Heart left ventricle (tissue), 13 donors: ENCODE measurements at regions not wholly inside any gene's neighbourhood (a gene's known extent, or its start where the extent isn't known, plus 50 kb on each side); places are given as distances from the start of the nearest gene placed in this dataset.

ENCODE experiments used
- POLR2A ChIP-seq, 2 donors: fragments of 450-650 bp; IDR thresholded peaks; one replicate each; pipeline ENCODE4 v1.6.1; 2017; ENCODE audit warnings: antibody characterized with exemption in 2 of 2, mild to moderate bottlenecking in 2 of 2, moderate library complexity in 2 of 2
- TF ChIP-seq, protein P1 (sequence below), 12 donors: fragments of 200-600 bp; sonication (generic) in 4 of 12; IDR thresholded peaks; one replicate each; pipeline versions ENCODE4 v1.5.0 to v1.8.0; 2018 to 2022; ENCODE audit warnings: antibody characterized with exemption in 12 of 12, mild to moderate bottlenecking in 5 of 12
- donor health status: ischemic (EF 13 %, LVEDD 7.1; RV severe dilation, severe dysfunction).
- donor health status: DM: no; HTN: yes; CAD: no.
- donor health status: DM: no; HTN: no; CAD: no.
- donor health status: ischemic (EF 25% LVEDD 6.9; RV normal size, moderate dysfunction).
- donor health status: ischemic (EF 25% LVEDD 5.7; RV mildly dilated, moderate dysfunction).
- donor health status: ischemic (EF 35%, LVEDD 5.7; RV mildly dilated, moderate dysfunction).
- donor health status: nonischemic (EF 11% LVEDD 7.7; RV severe dilation, severe dysfunction).
- donor health status: DM: yes; HTN: yes; CAD: no.
- donor health status: PGD.
- donor health status: ischemic (EF 29% LVEDD 5.4; RV normal size, mild dysfunction).
- donor health status: nonischemic (EF 23%, LVEDD 6.1; RV moderate dilation, normal function).

DNA sequence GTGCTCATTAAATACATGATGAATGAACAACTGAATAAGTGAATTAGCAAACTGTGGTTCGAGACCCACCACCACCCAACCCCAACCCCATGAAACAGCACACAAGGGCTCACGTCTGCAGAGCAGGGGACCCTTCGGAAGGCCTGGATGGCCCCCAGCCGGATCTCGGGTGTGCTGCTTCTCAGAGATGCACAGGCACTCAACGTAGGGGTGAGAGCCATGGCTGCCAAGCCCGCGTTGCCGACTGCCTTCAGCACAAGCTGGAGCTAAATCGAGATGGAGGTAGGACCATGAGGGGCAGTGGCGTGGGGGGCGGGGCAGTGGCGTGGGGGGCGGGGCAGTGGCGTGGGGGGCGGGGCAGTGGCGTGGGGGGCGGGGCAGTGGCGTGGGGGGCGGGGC, 93.2 kb downstream of the LITAF start:
- TF ChIP-seq, protein P1, sequence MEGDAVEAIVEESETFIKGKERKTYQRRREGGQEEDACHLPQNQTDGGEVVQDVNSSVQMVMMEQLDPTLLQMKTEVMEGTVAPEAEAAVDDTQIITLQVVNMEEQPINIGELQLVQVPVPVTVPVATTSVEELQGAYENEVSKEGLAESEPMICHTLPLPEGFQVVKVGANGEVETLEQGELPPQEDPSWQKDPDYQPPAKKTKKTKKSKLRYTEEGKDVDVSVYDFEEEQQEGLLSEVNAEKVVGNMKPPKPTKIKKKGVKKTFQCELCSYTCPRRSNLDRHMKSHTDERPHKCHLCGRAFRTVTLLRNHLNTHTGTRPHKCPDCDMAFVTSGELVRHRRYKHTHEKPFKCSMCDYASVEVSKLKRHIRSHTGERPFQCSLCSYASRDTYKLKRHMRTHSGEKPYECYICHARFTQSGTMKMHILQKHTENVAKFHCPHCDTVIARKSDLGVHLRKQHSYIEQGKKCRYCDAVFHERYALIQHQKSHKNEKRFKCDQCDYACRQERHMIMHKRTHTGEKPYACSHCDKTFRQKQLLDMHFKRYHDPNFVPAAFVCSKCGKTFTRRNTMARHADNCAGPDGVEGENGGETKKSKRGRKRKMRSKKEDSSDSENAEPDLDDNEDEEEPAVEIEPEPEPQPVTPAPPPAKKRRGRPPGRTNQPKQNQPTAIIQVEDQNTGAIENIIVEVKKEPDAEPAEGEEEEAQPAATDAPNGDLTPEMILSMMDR (IDR thresholded peaks at IDR 0.05) = no peak
- TF ChIP-seq POLR2A (IDR thresholded peaks at IDR 0.05) = no peak
